G401 (cell line): ENCODE measurements at regions not wholly inside any gene's neighbourhood (a gene's known extent, or its start where the extent isn't known, plus 50 kb on each side); places are given as distances from the start of the nearest gene placed in this dataset.

Source experiments
- DNase-seq: peaks from one replicate; pipeline ENCODE4 v3.0.0-alpha.2; 2015; ENCODE audit warnings: low spot score
- in situ Hi-C: cut with HindIII; loops from 2 replicates; pipeline ENCODE4 v1.10.0; 2016; ENCODE audit warnings: low sequenced_read_pairs, mixed read lengths

- in situ Hi-C loops, result no loop called here
These were observed 80.3 kb upstream of the FBRSL1 start for GRCh38 chr12:132409495-132410295.

GRCh38 chr12:132408626-132409494, 79.5 kb upstream of the GALNT9 start:
- DNase-seq, result no peak
- in situ Hi-C loops, result no loop called here

More at GRCh38 chr12:132409495-132410295, 80.3 kb upstream of the FBRSL1 start:
- no peak for DNase-seq

GRCh38 chr12:132407992-132408391, 78.6 kb upstream of the GALNT9 start:
- peak; percentile 19 for DNase-seq
- in situ Hi-C loops, result no loop called here

- in situ Hi-C loops, result no loop called here
- peak; percentile 56 for DNase-seq
These were observed 78.1 kb upstream of the GALNT9 start for GRCh38 chr12:132407451-132407961.

GRCh38 chr12:132406493-132407450, 77.4 kb upstream of the GALNT9 start:
- DNase-seq, result no peak
- in situ Hi-C loops, result no loop called here

- no peak for DNase-seq
- in situ Hi-C loops, result no loop called here
These were observed 76.4 kb upstream of the GALNT9 start for GRCh38 chr12:132405742-132406251.

GRCh38 chr12:132404951-132405741, 75.8 kb upstream of the GALNT9 start:
- in situ Hi-C loops, result no loop called here
- no peak for DNase-seq

- no peak for DNase-seq
- in situ Hi-C loops, result no loop called here
These were observed 75.1 kb upstream of the GALNT9 start for GRCh38 chr12:132404435-132404855.

GRCh38 chr12:132403636-132404434, 74.4 kb upstream of the GALNT9 start:
- in situ Hi-C loops, result no loop called here
- no peak for DNase-seq

GRCh38 chr12:132402831-132403416, 73.5 kb upstream of the GALNT9 start:
- no peak for DNase-seq
- in situ Hi-C loops, result no loop called here

GRCh38 chr12:132401982-132402381, 72.6 kb upstream of the GALNT9 start:
- no peak for DNase-seq
- in situ Hi-C loops, result no loop called here

- DNase-seq, result peak; percentile 29
- in situ Hi-C loops, result no loop called here
These were observed 70.7 kb upstream of the GALNT9 start for GRCh38 chr12:132400011-132400641.

GRCh38 chr12:132399092-132400010, 70.0 kb upstream of the GALNT9 start:
- no peak for DNase-seq
- in situ Hi-C loops, result no loop called here

GRCh38 chr12:132398386-132398991, 69.1 kb upstream of the GALNT9 start:
- in situ Hi-C loops, result no loop called here

GRCh38 chr12:132397934-132398385, 68.6 kb upstream of the GALNT9 start:
- in situ Hi-C loops, result no loop called here
- no peak for DNase-seq

More at GRCh38 chr12:132398386-132398991, 69.1 kb upstream of the GALNT9 start:
- DNase-seq, result no peak
